ENCODE measurements at regions not wholly inside any gene's neighbourhood (a gene's known extent, or its start where the extent isn't known, plus 50 kb on each side); places are given as distances from the start of the nearest gene placed in this dataset.

DNA sequence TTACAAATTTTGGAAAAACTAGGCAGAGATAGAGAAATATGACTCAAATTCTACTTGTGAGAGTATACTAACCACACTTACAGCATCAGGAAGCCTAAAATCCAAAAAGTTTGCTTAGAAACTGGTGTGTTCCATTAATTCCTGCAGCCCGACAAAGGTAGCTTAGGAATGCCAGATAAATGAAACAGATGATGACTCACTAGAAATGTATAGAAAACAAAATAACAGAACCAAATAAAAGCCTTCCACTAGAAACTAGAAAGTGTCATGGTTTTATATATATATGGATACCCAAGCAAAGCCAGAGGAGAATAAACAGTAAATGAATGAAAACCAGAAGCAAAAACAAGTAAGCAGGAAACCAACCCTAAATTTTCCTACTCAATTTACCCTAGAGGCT is 272.2 kb upstream of the PRDM9 start:
- TF ChIP-seq SUZ12 (IDR thresholded peaks at IDR 0.05; ENCODE audit: extremely low read depth, insufficient read depth, insufficient read length) (no peak), ZNF274 (IDR thresholded peaks at IDR 0.05; ENCODE audit: low read depth, low read length) (no peak)

Data from NT2/D1 (cell line).